NCI-H146 treated with DMSO at 0.1 percent for 48 hours (cell line): ENCODE measurements at regions not wholly inside any gene's neighbourhood (a gene's known extent, or its start where the extent isn't known, plus 50 kb on each side); places are given as distances from the start of the nearest gene placed in this dataset.
A peak's percentile ranks its signal among the peaks of the same experiment; 100 is the strongest.

Experiments
- DNase-seq: peaks from one replicate; lab custom pipeline; 2025; ENCODE audit not compliant: unreplicated experiment; lab: John Stamatoyannopoulos, UW

GRCh38 chr18:43635397-43635796 lies 358.1 kb upstream of the SYT4 start:
- DNase-seq = no peak

- no peak for DNase-seq
These were observed 365.5 kb upstream of the SYT4 start for GRCh38 chr18:43642727-43643330.

- DNase-seq = no peak
These were observed 370.7 kb upstream of the SYT4 start for GRCh38 chr18:43648002-43648401.

- no peak for DNase-seq
These were observed 372.5 kb upstream of the SYT4 start for GRCh38 chr18:43649649-43650357.

GRCh38 chr18:43650426-43650825 lies 373.1 kb upstream of the SYT4 start:
- DNase-seq = no peak

GRCh38 chr18:43651057-43651456 lies 373.8 kb upstream of the SYT4 start:
- DNase-seq = no peak

- no peak for DNase-seq
These were observed 379.3 kb upstream of the SYT4 start for GRCh38 chr18:43656547-43656946.

GRCh38 chr18:43661570-43661969 lies 384.3 kb upstream of the SYT4 start:
- peak; percentile 32 for DNase-seq

- DNase-seq = no peak
These were observed 385.4 kb upstream of the SYT4 start for GRCh38 chr18:43662657-43663056.

- DNase-seq = no peak
These were observed 385.9 kb upstream of the SYT4 start for GRCh38 chr18:43663159-43663558.

- DNase-seq = no peak
These were observed 387.3 kb upstream of the SYT4 start for GRCh38 chr18:43664487-43665008.

- DNase-seq = no peak
These were observed 388.0 kb upstream of the SYT4 start for GRCh38 chr18:43665105-43665788.

- no peak for DNase-seq
These were observed 391.6 kb upstream of the SYT4 start for GRCh38 chr18:43668866-43669265.

- DNase-seq = no peak
These were observed 394.1 kb upstream of the SYT4 start for GRCh38 chr18:43671431-43671830.

GRCh38 chr18:43680096-43680495 lies 402.8 kb upstream of the SYT4 start:
- DNase-seq = no peak

GRCh38 chr18:43681661-43682060 lies 404.4 kb upstream of the SYT4 start:
- DNase-seq = no peak

- no peak for DNase-seq
These were observed 404.9 kb upstream of the SYT4 start for GRCh38 chr18:43682196-43682595.

- no peak for DNase-seq
These were observed 409.4 kb upstream of the SYT4 start for GRCh38 chr18:43686709-43687108.

GRCh38 chr18:43692099-43692690 lies 414.9 kb upstream of the SYT4 start:
- no peak for DNase-seq

- DNase-seq = no peak
These were observed 425.1 kb upstream of the SYT4 start for GRCh38 chr18:43702399-43702798.

- no peak for DNase-seq
These were observed 425.8 kb upstream of the SYT4 start for GRCh38 chr18:43703050-43703449.

GRCh38 chr18:43705850-43706249 lies 428.6 kb upstream of the SYT4 start:
- peak; percentile 67 for DNase-seq
